ENCODE measurements at regions not wholly inside any gene's neighbourhood (a gene's known extent, or its start where the extent isn't known, plus 50 kb on each side); places are given as distances from the start of the nearest gene placed in this dataset.

GRCh38 chr12:25868193-25868592 is 90.3 kb upstream of the RASSF8 start:
- TF ChIP-seq, protein P1, sequence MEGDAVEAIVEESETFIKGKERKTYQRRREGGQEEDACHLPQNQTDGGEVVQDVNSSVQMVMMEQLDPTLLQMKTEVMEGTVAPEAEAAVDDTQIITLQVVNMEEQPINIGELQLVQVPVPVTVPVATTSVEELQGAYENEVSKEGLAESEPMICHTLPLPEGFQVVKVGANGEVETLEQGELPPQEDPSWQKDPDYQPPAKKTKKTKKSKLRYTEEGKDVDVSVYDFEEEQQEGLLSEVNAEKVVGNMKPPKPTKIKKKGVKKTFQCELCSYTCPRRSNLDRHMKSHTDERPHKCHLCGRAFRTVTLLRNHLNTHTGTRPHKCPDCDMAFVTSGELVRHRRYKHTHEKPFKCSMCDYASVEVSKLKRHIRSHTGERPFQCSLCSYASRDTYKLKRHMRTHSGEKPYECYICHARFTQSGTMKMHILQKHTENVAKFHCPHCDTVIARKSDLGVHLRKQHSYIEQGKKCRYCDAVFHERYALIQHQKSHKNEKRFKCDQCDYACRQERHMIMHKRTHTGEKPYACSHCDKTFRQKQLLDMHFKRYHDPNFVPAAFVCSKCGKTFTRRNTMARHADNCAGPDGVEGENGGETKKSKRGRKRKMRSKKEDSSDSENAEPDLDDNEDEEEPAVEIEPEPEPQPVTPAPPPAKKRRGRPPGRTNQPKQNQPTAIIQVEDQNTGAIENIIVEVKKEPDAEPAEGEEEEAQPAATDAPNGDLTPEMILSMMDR (IDR thresholded peaks at IDR 0.05; ENCODE audit: insufficient read depth, low read depth, low read length): no peak
- TF ChIP-seq EZH2 (IDR thresholded peaks at IDR 0.05; ENCODE audit: insufficient read depth, low read length): no peak
